Endothelial cell of umbilical vein (primary cell): ENCODE measurements at regions not wholly inside any gene's neighbourhood (a gene's known extent, or its start where the extent isn't known, plus 50 kb on each side); places are given as distances from the start of the nearest gene placed in this dataset.

Experiments
- BruUV-seq: library from RNA; stranded (reverse); fragments of 400-500 nt; replicated peaks from 2 replicates; lab custom pipeline; 2021; lab: Mats Ljungman, UMichigan
- CTCF ChIA-PET: fragments of 300-600, 350-600 bp; sonication (Branson Sonifier 250); formaldehyde crosslinking; loops from one replicate; lab custom pipeline; 2021; ENCODE audit warnings: antibody characterized with exemption, inconsistent platforms; lab: Charles Lee
- POLR2A ChIA-PET: fragments of 300-600, 350-600 bp; sonication (Branson Sonifier 250); formaldehyde crosslinking; loops from one replicate; lab custom pipeline; 2021; ENCODE audit warnings: antibody characterized with exemption, inconsistent platforms; lab: Charles Lee
- DNase-seq: peaks from one replicate; pipeline ENCODE4 v3.0.0-alpha.2; 2011; ENCODE audit warnings: low read depth, low spot score
- FAIRE-seq: peaks from 2 replicates; lab custom pipeline; 2011; peaks lifted over from hg19 to GRCh38; lab: Jason Lieb, UNC
- H2AFZ ChIP-seq: 2 replicates; pipeline ENCODE4 v1.6.0; 2012; ENCODE audit warnings: low read depth, low read length, control low read depth, inconsistent platforms
- H3K27ac ChIP-seq: 2 replicates; pipeline ENCODE4 v1.5.1; 2011; ENCODE audit warnings: low read depth, mild to moderate bottlenecking, control low read depth, low read length, moderate library complexity; ENCODE audit not compliant: insufficient read depth
- H3K27me3 ChIP-seq, 2 experiments: 2 replicates each; pipeline versions ENCODE4 v1.6.0 to v1.6.1; 2011; ENCODE audit warnings: low read length in 2 of 2, mixed read lengths in 1 of 2; ENCODE audit not compliant: control insufficient read depth in 2 of 2, insufficient read depth in 2 of 2
- H3K36me3 ChIP-seq, 2 experiments: 2 replicates in 1 of 2; 3 replicates in 1 of 2; pipeline ENCODE4 v1.5.1; 2011; ENCODE audit warnings: low read length in 2 of 2, mild to moderate bottlenecking in 1 of 2, moderate library complexity in 1 of 2; ENCODE audit not compliant: control insufficient read depth in 2 of 2, insufficient read depth in 2 of 2; ENCODE audit errors: extremely low read depth in 1 of 2
- H3K4me1 ChIP-seq: 3 replicates; pipeline ENCODE4 v1.5.1; 2011; ENCODE audit warnings: mild to moderate bottlenecking, low read length; ENCODE audit not compliant: control insufficient read depth, insufficient read depth; ENCODE audit errors: extremely low read depth
- H3K4me2 ChIP-seq: 2 replicates; pipeline ENCODE4 v1.6.1; 2011; ENCODE audit warnings: low read length, control low read depth, mixed read lengths; ENCODE audit not compliant: insufficient read depth
- H3K4me3 ChIP-seq, 3 experiments: fragments of 200-600 bp in 1 of 3; sonication (generic), shearing (Covaris generic) in 1 of 3; replicated peaks in 1 of 3; 2 replicates each; pipeline ENCODE4 v1.5.1; 2011 to 2016; ENCODE audit warnings: control low read depth in 3 of 3, low read length in 3 of 3, mild to moderate bottlenecking in 2 of 3, inconsistent platforms in 1 of 3, low read depth in 1 of 3, moderate library complexity in 1 of 3; ENCODE audit not compliant: insufficient read depth in 1 of 3
- H3K79me2 ChIP-seq: 2 replicates; pipeline ENCODE4 v1.6.0; 2012; ENCODE audit warnings: low read length, inconsistent platforms; ENCODE audit not compliant: control insufficient read depth, insufficient read depth
- H3K9ac ChIP-seq: replicated peaks from 2 replicates; pipeline ENCODE3; 2011; ENCODE audit warnings: low read length, control low read depth; ENCODE audit not compliant: insufficient read depth; ENCODE audit errors: extremely low read depth
- H3K9me1 ChIP-seq: replicated peaks from 3 replicates; pipeline ENCODE4 v1.6.0; 2011; ENCODE audit warnings: mild to moderate bottlenecking, low read length; ENCODE audit not compliant: control insufficient read depth, insufficient read depth; ENCODE audit errors: extremely low read depth
- H3K9me3 ChIP-seq: replicated peaks from 2 replicates; pipeline ENCODE4 v1.5.1; 2012; ENCODE audit warnings: low read length, inconsistent platforms; ENCODE audit not compliant: control insufficient read depth, insufficient read depth
- H4K20me1 ChIP-seq: replicated peaks from 2 replicates; pipeline ENCODE3; 2011; ENCODE audit warnings: mild to moderate bottlenecking, low read length; ENCODE audit not compliant: control insufficient read depth, insufficient read depth; ENCODE audit errors: extremely low read depth
- EZH2 ChIP-seq: IDR thresholded peaks from 2 replicates; pipeline ENCODE4 v1.6.1; 2012; ENCODE audit warnings: borderline replicate concordance, low read depth, mild to moderate bottlenecking, moderate library complexity, low read length, inconsistent platforms; ENCODE audit not compliant: severe bottlenecking
- FOS ChIP-seq: IDR thresholded peaks from 2 replicates; pipeline ENCODE4 v1.6.1; 2011; ENCODE audit warnings: mild to moderate bottlenecking, low read length, moderate library complexity, borderline replicate concordance; ENCODE audit not compliant: insufficient read depth
- GATA2 ChIP-seq: IDR thresholded peaks from 2 replicates; pipeline ENCODE4 v1.7.0; 2011; ENCODE audit warnings: low read depth, mild to moderate bottlenecking, moderate library complexity, mixed read lengths, low read length; ENCODE audit not compliant: insufficient read length, insufficient read depth
- JUN ChIP-seq: IDR thresholded peaks from 2 replicates; pipeline ENCODE4 v1.6.1; 2011; ENCODE audit warnings: borderline replicate concordance, low read depth; ENCODE audit not compliant: insufficient read length, insufficient read depth
- MYC ChIP-seq: IDR thresholded peaks from one replicate; pipeline ENCODE4 v1.6.1; 2011; ENCODE audit warnings: mild to moderate bottlenecking, low read depth, low read length
- POLR2A ChIP-seq: IDR thresholded peaks from 2 replicates; pipeline ENCODE4 v1.6.1; 2012; ENCODE audit warnings: low read depth, mild to moderate bottlenecking, control low read depth, low read length
- POLR2AphosphoS5 ChIP-seq: IDR thresholded peaks from 2 replicates; pipeline ENCODE4 v1.6.1; 2012; ENCODE audit warnings: low read depth, mild to moderate bottlenecking, control low read depth, low read length, moderate library complexity; ENCODE audit not compliant: insufficient read depth
- dilution Hi-C: fragments of 300-500 bp; cut with MboI; formaldehyde crosslinking; loops from one replicate; pipeline ENCODE4 v1.15.0; 2019; ENCODE audit warnings: low sequenced_read_pairs; ENCODE audit not compliant: extremely low pct_ligation_motif_present
- intact Hi-C: fragments of 100-400 bp; cut with micrococcal nuclease; formaldehyde crosslinking; loops from one replicate; pipeline ENCODE4 v1.10.0; 2022
- TF ChIP-seq, protein P1 (sequence below): IDR thresholded peaks from 2 replicates; pipeline ENCODE4 v1.6.1; 2011; ENCODE audit not compliant: insufficient read depth, insufficient read length
- TF ChIP-seq, protein P2 (sequence below), 2 donors: IDR thresholded peaks; 1 replicate in 1 of 2; 2 replicates in 1 of 2; pipeline ENCODE4 v1.5.1; 2011; ENCODE audit warnings: low read length in 2 of 2, mild to moderate bottlenecking in 2 of 2, moderate library complexity in 2 of 2, control low read depth in 1 of 2, inconsistent platforms in 1 of 2, low read depth in 1 of 2; ENCODE audit not compliant: insufficient read depth in 1 of 2; ENCODE audit errors: extremely low read depth in 1 of 2

DNA sequence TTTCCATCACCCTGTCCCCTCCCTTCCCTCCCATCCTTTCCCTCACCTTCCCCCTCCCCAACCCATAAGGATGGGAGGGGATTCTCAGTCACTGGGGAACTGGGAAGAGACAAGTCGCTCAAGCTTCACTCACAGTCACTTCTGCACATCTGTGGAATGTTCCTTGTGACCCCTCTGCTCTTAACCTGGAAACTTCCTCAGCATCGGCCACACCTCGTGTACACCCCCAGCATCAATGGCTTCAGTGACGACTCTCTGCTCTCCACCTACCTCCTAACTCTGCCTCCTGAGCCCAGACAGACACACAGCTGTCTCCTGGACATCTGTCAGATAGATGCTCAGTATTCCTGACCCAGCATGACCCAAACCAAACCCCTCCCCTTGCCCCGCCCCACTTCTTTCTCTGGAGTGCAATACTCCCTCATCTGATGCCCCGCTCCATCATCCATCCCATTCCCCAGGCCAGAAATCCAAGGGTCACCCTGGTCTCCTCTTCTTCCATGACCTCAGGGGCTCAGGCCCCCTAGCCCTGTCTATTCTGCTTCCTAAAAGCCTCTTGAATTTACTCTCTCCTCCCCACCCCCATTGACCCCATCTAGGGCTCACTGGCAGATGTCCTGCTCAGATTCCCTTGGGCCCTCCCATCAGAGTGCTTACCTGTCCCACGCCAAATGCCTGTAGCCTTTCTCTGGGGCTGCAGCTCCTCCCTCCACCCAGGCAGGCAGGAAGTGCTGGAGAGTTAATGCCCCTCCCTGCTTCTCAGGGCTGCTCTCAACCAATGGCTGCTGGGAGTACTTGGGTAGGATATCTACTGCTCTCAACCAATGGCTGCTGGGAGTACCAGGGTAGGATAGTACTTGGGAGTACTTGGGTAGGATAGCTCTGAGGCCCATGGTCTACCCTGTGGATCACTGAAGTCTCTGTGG, 83.1 kb upstream of the CSF3R start:
- no peaks in the 10 kb centered on the region for H3K79me2 ChIP-seq
- H3K4me2 ChIP-seq: no peak overlapping the region
- H4K20me1 ChIP-seq: no peaks in the 10 kb centered on the region
- ChIA-PET POLR2A (no interaction called here), CTCF (interaction anchor here (3.5 kb wide), 1 partner anchor 10 kb away, joined by 18 read pairs; no protein-coding TSS in a partner anchor)
- FAIRE-seq: no peak
- H2AFZ ChIP-seq: no peak overlapping the region
- H3K9me3 ChIP-seq: no peaks in the 10 kb centered on the region
- no peaks in the 10 kb centered on the region for H3K9me1 ChIP-seq
- intact Hi-C loops (no loop called here), dilution Hi-C loops (no loop called here)
- H3K4me3 ChIP-seq: no peak overlapping the region
- no peak for TF ChIP-seq EZH2
- TF ChIP-seq GATA2: no peak
- TF ChIP-seq, protein P1, sequence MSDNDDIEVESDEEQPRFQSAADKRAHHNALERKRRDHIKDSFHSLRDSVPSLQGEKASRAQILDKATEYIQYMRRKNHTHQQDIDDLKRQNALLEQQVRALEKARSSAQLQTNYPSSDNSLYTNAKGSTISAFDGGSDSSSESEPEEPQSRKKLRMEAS: no peak
- no peak for TF ChIP-seq FOS
- no peak for TF ChIP-seq JUN
- no peak for TF ChIP-seq MYC
- no peak for TF ChIP-seq POLR2AphosphoS5
- TF ChIP-seq, protein P2, sequence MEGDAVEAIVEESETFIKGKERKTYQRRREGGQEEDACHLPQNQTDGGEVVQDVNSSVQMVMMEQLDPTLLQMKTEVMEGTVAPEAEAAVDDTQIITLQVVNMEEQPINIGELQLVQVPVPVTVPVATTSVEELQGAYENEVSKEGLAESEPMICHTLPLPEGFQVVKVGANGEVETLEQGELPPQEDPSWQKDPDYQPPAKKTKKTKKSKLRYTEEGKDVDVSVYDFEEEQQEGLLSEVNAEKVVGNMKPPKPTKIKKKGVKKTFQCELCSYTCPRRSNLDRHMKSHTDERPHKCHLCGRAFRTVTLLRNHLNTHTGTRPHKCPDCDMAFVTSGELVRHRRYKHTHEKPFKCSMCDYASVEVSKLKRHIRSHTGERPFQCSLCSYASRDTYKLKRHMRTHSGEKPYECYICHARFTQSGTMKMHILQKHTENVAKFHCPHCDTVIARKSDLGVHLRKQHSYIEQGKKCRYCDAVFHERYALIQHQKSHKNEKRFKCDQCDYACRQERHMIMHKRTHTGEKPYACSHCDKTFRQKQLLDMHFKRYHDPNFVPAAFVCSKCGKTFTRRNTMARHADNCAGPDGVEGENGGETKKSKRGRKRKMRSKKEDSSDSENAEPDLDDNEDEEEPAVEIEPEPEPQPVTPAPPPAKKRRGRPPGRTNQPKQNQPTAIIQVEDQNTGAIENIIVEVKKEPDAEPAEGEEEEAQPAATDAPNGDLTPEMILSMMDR (IDR thresholded peaks at IDR 0.05; ENCODE audit: extremely low read depth in 1 of 2, insufficient read depth in 1 of 2, low read depth in 1 of 2, low read length in 2 of 2): no peak
- no peak for TF ChIP-seq POLR2A
- no peaks in the 10 kb centered on the region for H3K4me1 ChIP-seq
- H3K9ac ChIP-seq: no peak overlapping the region
- DNase-seq: no peak
- BruUV-seq: no TSS peak
- H3K27me3 ChIP-seq: no peaks in the 10 kb centered on the region
- no peaks in the 10 kb centered on the region for H3K36me3 ChIP-seq
- no peak overlapping the region for H3K27ac ChIP-seq
